Testis (tissue), 2 donors: ENCODE measurements at regions not wholly inside any gene's neighbourhood (a gene's known extent, or its start where the extent isn't known, plus 50 kb on each side); places are given as distances from the start of the nearest gene placed in this dataset.

Experiments used
- DNase-seq: peaks from one replicate; pipeline ENCODE4 v3.0.0-alpha.2; 2019
- H3K27ac ChIP-seq, 2 donors: fragments of 200-600 bp; sonication (generic); one replicate each; pipeline ENCODE4 v1.5.1; 2019
- H3K27me3 ChIP-seq: fragments of 200-600 bp; sonication (generic); one replicate; pipeline ENCODE4 v1.5.1; 2019
- H3K36me3 ChIP-seq: fragments of 200-600 bp; sonication (generic); one replicate; pipeline ENCODE4 v1.5.1; 2017; ENCODE audit warnings: low read depth; ENCODE audit errors: missing control alignments
- H3K4me1 ChIP-seq: fragments of 200-600 bp; sonication (generic); one replicate; pipeline ENCODE4 v1.5.1; 2019
- H3K4me3 ChIP-seq, 2 donors: fragments of 200-600 bp; sonication (generic); one replicate each; pipeline ENCODE4 v1.5.1; 2017 to 2019
- H3K9me3 ChIP-seq: fragments of 200-600 bp; sonication (generic); one replicate; pipeline ENCODE4 v1.5.1; 2017
- CTCF ChIP-seq, 3 experiments: fragments of 450-650 bp in 2 of 3; fragments of 200-600 bp in 1 of 3; sonication (generic) in 1 of 3; IDR thresholded peaks; one replicate each; pipeline ENCODE4 v1.5.1; 2016 to 2019; ENCODE audit warnings: antibody characterized with exemption in 3 of 3, mild to moderate bottlenecking in 2 of 3, moderate library complexity in 1 of 3
- POLR2A ChIP-seq: fragments of 450-650 bp; IDR thresholded peaks from one replicate; pipeline ENCODE4 v1.6.1; 2017; ENCODE audit warnings: antibody characterized with exemption, mild to moderate bottlenecking, moderate library complexity
- WGBS, 2 donors: methylation state at CpG; one replicate each; pipeline ENCODE4 v1.1.5; 2018; 5-methylcytosine and 5-hydroxymethylcytosine counted together
- intact Hi-C: fragments of 100-400 bp; cut with DNase I; formaldehyde crosslinking; loops from one replicate; pipeline ENCODE4 v1.15.1; 2023; ENCODE audit warnings: low total_unique reads

GRCh38 chr13:89294115-89294867, 1623.1 kb downstream of the SLITRK5 start:
- WGBS, 2 donors = 51 to 67% methylated on average over 10 of the region's 10 CpGs
- Histone ChIP-seq H3K27ac (no peak overlapping the region), H3K4me3 (no peak overlapping the region), H3K27me3 (no peaks in the 10 kb centered on the region), H3K9me3 (no peaks in the 10 kb centered on the region), H3K36me3 (no peaks in the 10 kb centered on the region), H3K4me1 (no peaks in the 10 kb centered on the region)
- DNase-seq = no peak
- TF ChIP-seq CTCF (IDR thresholded peaks at IDR 0.05) = no peak
- no peak for TF ChIP-seq POLR2A
- intact Hi-C loops = no loop called here

- 83 to 90% methylated on average over 2 of the region's 2 CpGs for WGBS, 2 donors
- intact Hi-C loops = no loop called here
- Histone ChIP-seq H3K27me3 (no peaks in the 10 kb centered on the region), H3K4me1 (no peaks in the 10 kb centered on the region), H3K27ac (no peak overlapping the region), H3K36me3 (no peaks in the 10 kb centered on the region), H3K9me3 (no peaks in the 10 kb centered on the region), H3K4me3 (no peak overlapping the region)
- no peak for TF ChIP-seq POLR2A
- DNase-seq = no peak
Measured at GRCh38 chr13:89307278-89307677, 1636.1 kb downstream of the SLITRK5 start.

- no peak for TF ChIP-seq POLR2A
- no peak for TF ChIP-seq CTCF (IDR thresholded peaks at IDR 0.05)
- no peak for DNase-seq
- 84 to 88% methylated on average over 4 of the region's 4 CpGs for WGBS, 2 donors
- no peaks in the 10 kb centered on the region for H3K36me3 ChIP-seq
- intact Hi-C loops = no loop called here
- no peak overlapping the region for H3K27ac ChIP-seq
- H3K27me3 ChIP-seq = no peaks in the 10 kb centered on the region
- no peaks in the 10 kb centered on the region for H3K9me3 ChIP-seq
- H3K4me3 ChIP-seq = no peak overlapping the region
- H3K4me1 ChIP-seq = no peaks in the 10 kb centered on the region
Measured at GRCh38 chr13:89310943-89311672, 1639.9 kb downstream of the SLITRK5 start.

- intact Hi-C loops = no loop called here
- no peak overlapping the region for H3K4me3 ChIP-seq
- no peaks in the 10 kb centered on the region for H3K9me3 ChIP-seq
- TF ChIP-seq POLR2A = no peak
- no peak for TF ChIP-seq CTCF (IDR thresholded peaks at IDR 0.05)
- DNase-seq = no peak
- no peaks in the 10 kb centered on the region for H3K4me1 ChIP-seq
- H3K27me3 ChIP-seq = no peaks in the 10 kb centered on the region
- 23 to 50% methylated on average over 1 of the region's 1 CpG for WGBS, 2 donors
- no peak overlapping the region for H3K27ac ChIP-seq
- H3K36me3 ChIP-seq = no peaks in the 10 kb centered on the region
Measured at GRCh38 chr13:89315287-89315686, 1644.1 kb downstream of the SLITRK5 start.

- intact Hi-C loops = no loop called here
- H3K9me3 ChIP-seq = no peaks in the 10 kb centered on the region
- no peaks in the 10 kb centered on the region for H3K4me1 ChIP-seq
- H3K27ac ChIP-seq = no peak overlapping the region
- H3K27me3 ChIP-seq = no peaks in the 10 kb centered on the region
- no peak overlapping the region for H3K4me3 ChIP-seq
- no peaks in the 10 kb centered on the region for H3K36me3 ChIP-seq
- whole genome bisulfite sequencing, 2 donors = 82 to 89% methylated on average over 5 of the region's 5 CpGs
- DNase-seq = no peak
- TF ChIP-seq POLR2A = no peak
- TF ChIP-seq CTCF (IDR thresholded peaks at IDR 0.05) = no peak
Measured at GRCh38 chr13:89322466-89322865, 1651.3 kb downstream of the SLITRK5 start.
